Prostate gland (tissue), 2 donors: ENCODE measurements at regions not wholly inside any gene's neighbourhood (a gene's known extent, or its start where the extent isn't known, plus 50 kb on each side); places are given as distances from the start of the nearest gene placed in this dataset.

Experiments
- DNase-seq: peaks from one replicate; pipeline ENCODE4 v3.0.0-alpha.2; 2019; ENCODE audit warnings: low spot score
- H3K27ac ChIP-seq, 2 donors: fragments of 200-600 bp; sonication (generic); 2 replicates each; pipeline ENCODE4 v1.5.1; 2017 to 2019
- H3K27me3 ChIP-seq: fragments of 200-600 bp; sonication (generic); replicated peaks from 2 replicates; pipeline ENCODE4 v1.5.1; 2019; ENCODE audit not compliant: insufficient read depth
- H3K36me3 ChIP-seq, 2 donors: fragments of 200-600 bp; sonication (generic); 1 replicate in 1 of 2; 2 replicates in 1 of 2; pipeline versions ENCODE4 v1.5.1 to v1.8.1; 2017 to 2019
- H3K4me1 ChIP-seq: fragments of 200-600 bp; sonication (generic); replicated peaks from 2 replicates; pipeline ENCODE4 v1.5.1; 2019
- H3K4me3 ChIP-seq, 2 donors: fragments of 200-600 bp; sonication (generic); 2 replicates each; pipeline ENCODE4 v1.5.1; 2017 to 2019
- H3K9me3 ChIP-seq: fragments of 200-600 bp; sonication (generic); 2 replicates; pipeline ENCODE4 v1.5.1; 2017
- CTCF ChIP-seq, 4 experiments: fragments of 200-600 bp in 2 of 4; fragments of 450-650 bp in 2 of 4; sonication (generic) in 2 of 4; IDR thresholded peaks; 1 replicate in 3 of 4; 2 replicates in 1 of 4; pipeline ENCODE4 v1.5.1; 2016 to 2019; ENCODE audit warnings: antibody characterized with exemption in 4 of 4, mild to moderate bottlenecking in 2 of 4, moderate library complexity in 2 of 4
- POLR2A ChIP-seq: fragments of 450-650 bp; IDR thresholded peaks from one replicate; pipeline ENCODE4 v1.6.1; 2016; ENCODE audit warnings: antibody characterized with exemption, mild to moderate bottlenecking
- POLR2AphosphoS5 ChIP-seq: sonication (generic); formaldehyde crosslinking; IDR thresholded peaks from one replicate; pipeline ENCODE4 v1.6.1; 2017; ENCODE audit warnings: antibody characterized with exemption
- WGBS: methylation state at CpG from one replicate; pipeline ENCODE4 v1.1.5; 2018; 5-methylcytosine and 5-hydroxymethylcytosine counted together
- intact Hi-C: fragments of 100-400 bp; cut with DNase I; formaldehyde crosslinking; loops from one replicate; pipeline ENCODE4 v1.14.2; 2022

GRCh38 chr3:11717768-11718636 lies 74.3 kb upstream of the VGLL4 start:
- intact Hi-C loops, result loop anchor here (10.0 kb wide), 1 partner anchor 333 kb away; no protein-coding TSS in a partner anchor
- Histone ChIP-seq H3K36me3 (no peaks in the 10 kb centered on the region), H3K4me3 (peak overlapping the region; percentile 84 to 95), H3K27ac (peak overlapping the region; percentile 94 to 96), H3K27me3 (no peaks in the 10 kb centered on the region), H3K9me3 (no peaks in the 10 kb centered on the region), H3K4me1 (no peaks in the 10 kb centered on the region)
- DNase-seq, result no peak
- WGBS, result 5% methylated on average over 9 of the region's 9 CpGs
- TF ChIP-seq POLR2AphosphoS5 (no peak), POLR2A (no peak), CTCF (IDR thresholded peaks at IDR 0.05) (no peak)

GRCh38 chr3:11717301-11717700 lies 73.6 kb upstream of the VGLL4 start:
- no peaks in the 10 kb centered on the region for H3K4me1 ChIP-seq
- H3K36me3 ChIP-seq, result no peaks in the 10 kb centered on the region
- H3K27ac ChIP-seq, result peak overlapping the region; percentile 94 to 96
- intact Hi-C loops, result loop anchor here (10.0 kb wide), 1 partner anchor 332 kb away; no protein-coding TSS in a partner anchor
- no peak overlapping the region for H3K4me3 ChIP-seq
- DNase-seq, result no peak
- no peaks in the 10 kb centered on the region for H3K9me3 ChIP-seq
- TF ChIP-seq POLR2AphosphoS5, result no peak
- TF ChIP-seq POLR2A, result no peak
- no peak for TF ChIP-seq CTCF (IDR thresholded peaks at IDR 0.05)
- H3K27me3 ChIP-seq, result no peaks in the 10 kb centered on the region
- 43% methylated on average over 6 of the region's 6 CpGs for WGBS

GRCh38 chr3:11716573-11717290 lies 73.0 kb upstream of the VGLL4 start:
- no peak for DNase-seq
- TF ChIP-seq POLR2A, result no peak
- TF ChIP-seq CTCF (IDR thresholded peaks at IDR 0.05), result no peak
- peak; percentile 18 for TF ChIP-seq POLR2AphosphoS5
- Histone ChIP-seq H3K4me1 (no peaks in the 10 kb centered on the region), H3K36me3 (no peaks in the 10 kb centered on the region), H3K9me3 (no peaks in the 10 kb centered on the region), H3K27me3 (no peaks in the 10 kb centered on the region), H3K27ac (peak overlapping the region; percentile 94 to 96), H3K4me3 (no peak overlapping the region)
- 42% methylated on average over 6 of the region's 6 CpGs for WGBS
- intact Hi-C loops, result loop anchor here (10.0 kb wide), 1 partner anchor 332 kb away; no protein-coding TSS in a partner anchor

- H3K9me3 ChIP-seq, result no peaks in the 10 kb centered on the region
- H3K4me3 ChIP-seq, result no peak overlapping the region
- H3K27me3 ChIP-seq, result no peaks in the 10 kb centered on the region
- H3K4me1 ChIP-seq, result no peaks in the 10 kb centered on the region
- no peak overlapping the region for H3K27ac ChIP-seq
- intact Hi-C loops, result loop anchor here (10.0 kb wide), 1 partner anchor 328 kb away; no protein-coding TSS in a partner anchor
- TF ChIP-seq POLR2A (no peak), CTCF (IDR thresholded peaks at IDR 0.05) (no peak), POLR2AphosphoS5 (no peak)
- WGBS, result 61% methylated on average over 6 of the region's 6 CpGs
- no peak for DNase-seq
- H3K36me3 ChIP-seq, result no peaks in the 10 kb centered on the region
Measured at GRCh38 chr3:11713171-11713570, 69.5 kb upstream of the VGLL4 start.
